ENCODE measurements at regions not wholly inside any gene's neighbourhood (a gene's known extent, or its start where the extent isn't known, plus 50 kb on each side); places are given as distances from the start of the nearest gene placed in this dataset.

DNA sequence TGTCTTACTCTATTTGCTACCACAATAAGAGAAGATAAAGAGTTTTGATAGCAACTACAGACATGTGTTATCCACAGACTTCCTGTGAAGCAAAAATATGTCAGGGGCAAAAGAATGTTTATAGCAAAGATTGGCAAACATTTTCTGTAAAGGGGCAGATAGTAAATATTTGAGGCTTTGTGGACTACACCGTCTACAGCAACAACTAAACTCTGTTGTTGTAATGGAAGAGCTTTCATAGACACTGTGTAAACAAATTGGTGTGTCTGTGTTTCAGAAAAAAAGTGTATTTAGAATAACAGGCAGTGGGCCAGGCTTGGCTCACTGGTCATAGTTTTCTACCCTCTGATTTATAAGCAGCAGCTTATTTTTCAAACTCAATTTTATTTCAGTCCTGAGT is 521.4 kb downstream of the ANKRD7 start:
- in situ Hi-C loops (cut with MboI; ENCODE audit: low pct_unique_long_range_greater_than_20kb, low sequenced_read_pairs, unreplicated experiment) = no loop called here
- TF ChIP-seq, protein P1, sequence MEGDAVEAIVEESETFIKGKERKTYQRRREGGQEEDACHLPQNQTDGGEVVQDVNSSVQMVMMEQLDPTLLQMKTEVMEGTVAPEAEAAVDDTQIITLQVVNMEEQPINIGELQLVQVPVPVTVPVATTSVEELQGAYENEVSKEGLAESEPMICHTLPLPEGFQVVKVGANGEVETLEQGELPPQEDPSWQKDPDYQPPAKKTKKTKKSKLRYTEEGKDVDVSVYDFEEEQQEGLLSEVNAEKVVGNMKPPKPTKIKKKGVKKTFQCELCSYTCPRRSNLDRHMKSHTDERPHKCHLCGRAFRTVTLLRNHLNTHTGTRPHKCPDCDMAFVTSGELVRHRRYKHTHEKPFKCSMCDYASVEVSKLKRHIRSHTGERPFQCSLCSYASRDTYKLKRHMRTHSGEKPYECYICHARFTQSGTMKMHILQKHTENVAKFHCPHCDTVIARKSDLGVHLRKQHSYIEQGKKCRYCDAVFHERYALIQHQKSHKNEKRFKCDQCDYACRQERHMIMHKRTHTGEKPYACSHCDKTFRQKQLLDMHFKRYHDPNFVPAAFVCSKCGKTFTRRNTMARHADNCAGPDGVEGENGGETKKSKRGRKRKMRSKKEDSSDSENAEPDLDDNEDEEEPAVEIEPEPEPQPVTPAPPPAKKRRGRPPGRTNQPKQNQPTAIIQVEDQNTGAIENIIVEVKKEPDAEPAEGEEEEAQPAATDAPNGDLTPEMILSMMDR (IDR thresholded peaks at IDR 0.05; ENCODE audit: extremely low read depth, insufficient read depth, missing control alignments) = no peak
- no peak for DNase-seq (ENCODE audit: low spot score)

DNA sequence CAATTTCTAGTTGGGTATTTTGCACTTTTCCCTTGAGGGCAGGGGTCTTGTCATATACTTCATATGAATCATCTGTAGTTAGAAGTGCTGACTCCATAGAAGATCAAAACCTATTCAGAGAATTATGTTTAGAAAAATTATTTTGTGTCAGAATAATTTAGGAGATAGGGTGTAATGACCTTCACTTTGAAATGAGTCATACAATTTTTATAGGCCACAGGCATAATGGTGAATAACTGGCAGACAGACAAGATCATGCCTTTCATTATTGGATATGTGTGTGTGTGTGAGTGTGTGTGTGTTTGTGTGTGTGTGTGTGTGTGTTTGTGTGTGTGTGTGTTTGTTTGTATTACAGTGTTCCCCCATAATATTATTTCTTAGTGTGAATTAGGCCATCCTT is 523.0 kb downstream of the ANKRD7 start:
- TF ChIP-seq, protein P1 (IDR thresholded peaks at IDR 0.05; ENCODE audit: extremely low read depth, insufficient read depth, missing control alignments) = no peak
- DNase-seq (ENCODE audit: low spot score) = no peak
- in situ Hi-C loops (cut with MboI; ENCODE audit: low pct_unique_long_range_greater_than_20kb, low sequenced_read_pairs, unreplicated experiment) = no loop called here

DNA sequence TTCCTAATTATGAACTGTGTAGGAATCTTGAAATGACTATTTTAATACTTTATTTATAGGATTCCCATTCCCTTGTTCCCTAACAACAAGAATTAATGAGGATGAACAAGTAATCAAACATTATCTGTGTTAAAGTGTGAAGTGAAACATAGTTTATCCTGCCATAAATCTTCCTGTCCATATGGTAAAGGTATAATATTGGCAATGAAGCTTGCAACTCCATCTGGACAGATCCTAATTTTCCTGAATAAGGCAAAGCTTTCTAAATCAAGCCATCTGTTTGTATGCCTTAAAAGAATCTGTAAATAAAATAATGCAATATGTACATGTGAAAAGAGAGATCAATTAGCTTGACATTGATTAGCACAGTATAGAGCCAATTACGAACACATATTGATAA is 529.0 kb downstream of the ANKRD7 start:
- no peak for DNase-seq (ENCODE audit: low spot score)
- in situ Hi-C loops (cut with MboI; ENCODE audit: low pct_unique_long_range_greater_than_20kb, low sequenced_read_pairs, unreplicated experiment) = no loop called here
- TF ChIP-seq, protein P1 (IDR thresholded peaks at IDR 0.05; ENCODE audit: extremely low read depth, insufficient read depth, missing control alignments) = no peak

DNA sequence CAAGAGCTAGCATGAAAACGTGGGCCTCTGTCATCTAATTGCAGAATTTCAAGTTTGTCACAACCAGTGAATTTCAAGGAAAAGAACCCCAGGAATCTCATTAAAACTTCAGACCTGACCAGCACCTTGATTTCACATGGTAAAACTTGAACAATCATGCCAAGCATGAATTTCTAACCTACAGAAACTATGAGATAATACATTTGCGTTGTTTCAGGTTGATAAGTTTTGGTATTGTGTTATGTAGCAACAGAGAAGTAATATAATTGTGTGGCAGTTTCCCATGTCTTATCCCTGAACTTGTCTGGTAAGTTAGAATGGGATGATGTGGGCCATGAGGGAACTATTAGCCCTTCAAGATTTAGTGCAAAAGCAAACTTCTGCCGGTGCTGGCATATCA is 530.1 kb downstream of the ANKRD7 start:
- DNase-seq (ENCODE audit: low spot score) = no peak
- in situ Hi-C loops (cut with MboI; ENCODE audit: low pct_unique_long_range_greater_than_20kb, low sequenced_read_pairs, unreplicated experiment) = no loop called here
- TF ChIP-seq, protein P1 (IDR thresholded peaks at IDR 0.05; ENCODE audit: extremely low read depth, insufficient read depth, missing control alignments) = no peak

DNA sequence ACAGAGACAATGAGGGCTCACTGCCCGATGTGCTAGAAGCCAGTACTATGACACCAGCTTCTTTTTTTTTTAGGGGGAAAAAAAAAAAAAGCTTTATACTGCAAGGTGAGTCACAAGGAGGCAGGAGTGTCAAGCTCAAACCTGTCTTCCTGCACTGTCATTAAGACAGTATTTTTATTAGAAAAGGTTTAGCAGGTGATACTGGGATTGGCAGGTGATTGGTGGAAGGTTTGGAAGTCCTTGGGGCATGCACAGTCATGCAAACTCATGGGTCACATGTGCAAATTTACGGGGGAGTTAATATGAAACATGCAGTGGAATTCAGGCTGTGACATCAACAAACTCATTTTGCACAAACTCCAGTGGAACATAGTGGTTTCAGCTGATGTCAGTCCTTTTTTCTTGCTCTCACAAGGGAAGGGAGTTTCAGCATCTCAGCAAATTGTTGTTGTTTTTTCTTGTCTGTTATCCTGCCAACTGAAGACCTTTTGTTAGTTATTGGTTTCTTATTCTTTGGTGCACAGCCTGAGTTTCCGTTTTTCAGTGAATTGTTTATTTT is 530.6 kb downstream of the ANKRD7 start:
- in situ Hi-C loops (cut with MboI; ENCODE audit: low pct_unique_long_range_greater_than_20kb, low sequenced_read_pairs, unreplicated experiment) = no loop called here
- DNase-seq (ENCODE audit: low spot score) = no peak
- TF ChIP-seq, protein P1 (IDR thresholded peaks at IDR 0.05; ENCODE audit: extremely low read depth, insufficient read depth, missing control alignments) = no peak

DNA sequence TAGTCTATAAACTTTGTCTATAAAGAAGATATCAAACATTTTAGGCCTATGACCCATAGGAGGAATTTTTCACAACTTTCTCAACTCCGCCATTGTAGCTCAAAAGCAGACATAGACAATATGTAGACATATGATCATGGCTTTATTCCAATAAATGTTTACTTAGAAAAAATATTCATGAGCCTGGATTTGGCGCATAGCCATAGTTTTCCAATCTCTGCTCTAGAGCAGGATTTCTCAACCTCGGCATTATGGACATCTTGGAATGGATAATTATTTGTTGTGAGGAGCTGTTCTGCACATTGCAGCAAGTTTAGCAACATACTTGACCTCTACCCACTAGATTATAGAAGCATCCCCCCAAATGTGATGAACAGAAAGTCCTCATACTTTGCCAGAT is 532.6 kb downstream of the ANKRD7 start:
- in situ Hi-C loops (cut with MboI; ENCODE audit: low pct_unique_long_range_greater_than_20kb, low sequenced_read_pairs, unreplicated experiment) = no loop called here
- TF ChIP-seq, protein P1 (IDR thresholded peaks at IDR 0.05; ENCODE audit: extremely low read depth, insufficient read depth, missing control alignments) = no peak

DNA sequence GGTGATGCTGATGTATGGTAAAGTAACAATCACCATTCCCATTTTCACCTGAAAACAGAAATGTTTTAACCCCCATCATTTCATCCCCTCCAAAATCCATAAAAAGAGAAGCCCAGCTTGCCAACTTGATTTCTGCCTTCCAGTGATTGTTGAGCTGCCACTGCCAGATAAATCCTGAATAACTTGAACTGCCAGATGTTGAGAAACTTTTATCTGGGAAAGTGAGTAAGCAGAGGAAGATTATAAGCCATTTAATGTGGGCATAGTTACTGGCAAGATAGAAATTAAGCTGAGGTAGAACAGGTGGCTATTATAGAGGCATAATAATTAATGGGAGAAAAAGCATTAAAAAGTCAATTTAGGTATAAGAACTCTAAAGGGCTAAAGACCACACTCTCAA is 534.1 kb downstream of the ANKRD7 start:
- DNase-seq (ENCODE audit: low spot score) = no peak
- in situ Hi-C loops (cut with MboI; ENCODE audit: low pct_unique_long_range_greater_than_20kb, low sequenced_read_pairs, unreplicated experiment) = no loop called here
- TF ChIP-seq, protein P1 (IDR thresholded peaks at IDR 0.05; ENCODE audit: extremely low read depth, insufficient read depth, missing control alignments) = no peak

More for the DNA sequence above, 532.6 kb downstream of the ANKRD7 start:
- DNase-seq (ENCODE audit: low spot score) = no peak

All from GM13977 (cell line).